Spleen (tissue), 11 donors: ENCODE measurements at regions not wholly inside any gene's neighbourhood (a gene's known extent, or its start where the extent isn't known, plus 50 kb on each side); places are given as distances from the start of the nearest gene placed in this dataset.

Experiments
- DNase-seq: peaks from one replicate; pipeline ENCODE4 v3.0.0-alpha.2; 2020
- H3K27ac ChIP-seq, 8 donors: fragments of 200-600 bp; sonication (generic) in 7 of 8; 1 replicate in 4 of 8; 2 replicates in 4 of 8; pipeline versions ENCODE4 v1.5.0 to v1.8.0; 2016 to 2021; ENCODE audit warnings: inconsistent platforms in 4 of 8, mild to moderate bottlenecking in 4 of 8, moderate library complexity in 1 of 8
- H3K27me3 ChIP-seq, 7 donors: fragments of 200-600 bp; sonication (generic) in 6 of 7; replicated peaks in 1 of 7; 1 replicate in 4 of 7; 2 replicates in 3 of 7; pipeline versions ENCODE4 v1.5.0 to v1.8.0; 2016 to 2021; ENCODE audit warnings: inconsistent platforms in 3 of 7, mild to moderate bottlenecking in 1 of 7
- H3K36me3 ChIP-seq, 6 donors: fragments of 200-600 bp; sonication (generic) in 5 of 6; 1 replicate in 4 of 6; 2 replicates in 2 of 6; pipeline versions ENCODE4 v1.5.0 to v1.8.0; 2016 to 2021; ENCODE audit warnings: inconsistent platforms in 2 of 6
- H3K4me1 ChIP-seq, 6 donors: fragments of 200-600 bp; sonication (generic) in 5 of 6; 1 replicate in 3 of 6; 2 replicates in 3 of 6; pipeline versions ENCODE4 v1.5.0 to v1.8.0; 2016 to 2021; ENCODE audit warnings: inconsistent platforms in 3 of 6
- H3K4me3 ChIP-seq, 8 donors: fragments of 200-600 bp; sonication (generic) in 7 of 8; 1 replicate in 4 of 8; 2 replicates in 4 of 8; pipeline versions ENCODE4 v1.5.0 to v1.8.0; 2016 to 2021; ENCODE audit warnings: inconsistent platforms in 4 of 8, mild to moderate bottlenecking in 4 of 8, moderate library complexity in 2 of 8
- H3K9me3 ChIP-seq, 8 donors: fragments of 200-600 bp; sonication (generic) in 7 of 8; 1 replicate in 4 of 8; 2 replicates in 4 of 8; pipeline versions ENCODE4 v1.5.0 to v1.8.0; 2016 to 2021; ENCODE audit warnings: inconsistent platforms in 4 of 8
- POLR2A ChIP-seq, 3 donors: fragments of 450-650 bp; IDR thresholded peaks; one replicate each; pipeline ENCODE4 v1.5.1; 2017; ENCODE audit warnings: antibody characterized with exemption in 3 of 3, mild to moderate bottlenecking in 1 of 3
- POLR2AphosphoS5 ChIP-seq, 3 donors: sonication (generic); formaldehyde crosslinking; IDR thresholded peaks; one replicate each; pipeline ENCODE4 v1.5.1; 2017; ENCODE audit warnings: antibody characterized with exemption in 3 of 3
- WGBS, 5 donors: extraction: QIAGEN DNeasy Blood & Tissue Kit in 3 of 5; methylation state at CpG; one replicate each; pipeline versions ENCODE4 v1.1.5 to v1.1.7; 2013 to 2018; 5-methylcytosine and 5-hydroxymethylcytosine counted together
- intact Hi-C: fragments of 100-400 bp; cut with DNase I; formaldehyde crosslinking; loops from one replicate; pipeline ENCODE4 v1.15.0; 2023; ENCODE audit warnings: low total_unique reads
- TF ChIP-seq, protein P1 (sequence below), 11 experiments: fragments of 200-600 bp in 7 of 11; fragments of 450-650 bp in 4 of 11; sonication (generic) in 4 of 11; IDR thresholded peaks in 8 of 11; conservative IDR thresholded peaks in 3 of 11; 1 replicate in 7 of 11; 2 replicates in 4 of 11; pipeline versions ENCODE4 v1.4.0 to v1.8.0; 2016 to 2021; ENCODE audit warnings: antibody characterized with exemption in 11 of 11, inconsistent platforms in 4 of 11, mild to moderate bottlenecking in 1 of 11
- donor health status: healthy with polysubstance abuse.
- donor health status: DM: no; HTN: no; CAD: no; lungs with moderate emphysema.
- donor health status: DM: no; HTN: no; CAD: no.
- donor health status: Bipolar disorder and iron deficiency.
- donor health status: healthy.
- donor health status: DM: no; HTN: no; CAD: no.
- donor health status: DM: yes; HTN: yes; CAD: no.

- peaks cover 0 to 5% (median 0%) of the 10 kb centered on the region in 7 donors for H3K27me3 ChIP-seq
- TF ChIP-seq POLR2AphosphoS5 (IDR thresholded peaks at IDR 0.05) = no peak
- TF ChIP-seq POLR2A (IDR thresholded peaks at IDR 0.05) = no peak
- TF ChIP-seq, protein P1, sequence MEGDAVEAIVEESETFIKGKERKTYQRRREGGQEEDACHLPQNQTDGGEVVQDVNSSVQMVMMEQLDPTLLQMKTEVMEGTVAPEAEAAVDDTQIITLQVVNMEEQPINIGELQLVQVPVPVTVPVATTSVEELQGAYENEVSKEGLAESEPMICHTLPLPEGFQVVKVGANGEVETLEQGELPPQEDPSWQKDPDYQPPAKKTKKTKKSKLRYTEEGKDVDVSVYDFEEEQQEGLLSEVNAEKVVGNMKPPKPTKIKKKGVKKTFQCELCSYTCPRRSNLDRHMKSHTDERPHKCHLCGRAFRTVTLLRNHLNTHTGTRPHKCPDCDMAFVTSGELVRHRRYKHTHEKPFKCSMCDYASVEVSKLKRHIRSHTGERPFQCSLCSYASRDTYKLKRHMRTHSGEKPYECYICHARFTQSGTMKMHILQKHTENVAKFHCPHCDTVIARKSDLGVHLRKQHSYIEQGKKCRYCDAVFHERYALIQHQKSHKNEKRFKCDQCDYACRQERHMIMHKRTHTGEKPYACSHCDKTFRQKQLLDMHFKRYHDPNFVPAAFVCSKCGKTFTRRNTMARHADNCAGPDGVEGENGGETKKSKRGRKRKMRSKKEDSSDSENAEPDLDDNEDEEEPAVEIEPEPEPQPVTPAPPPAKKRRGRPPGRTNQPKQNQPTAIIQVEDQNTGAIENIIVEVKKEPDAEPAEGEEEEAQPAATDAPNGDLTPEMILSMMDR (IDR thresholded peaks at IDR 0.05 in 8 of 11, conservative IDR thresholded peaks at IDR 0.05 in 3 of 11) = no peak
- H3K27ac ChIP-seq = no peak overlapping the region
- intact Hi-C loops = no loop called here
- H3K36me3 ChIP-seq = no peaks in the 10 kb centered on the region
- DNase-seq = no peak
- H3K4me1 ChIP-seq = peaks cover 0 to 6% (median 0%) of the 10 kb centered on the region in 6 donors
- WGBS, 5 donors = 95 to 100% (median 100%) methylated on average over 1 of the region's 1 CpG
- H3K4me3 ChIP-seq = no peak overlapping the region
- no peaks in the 10 kb centered on the region for H3K9me3 ChIP-seq
Measured at GRCh38 chr12:77237896-77238295, 172.5 kb upstream of the E2F7 start.

DNA sequence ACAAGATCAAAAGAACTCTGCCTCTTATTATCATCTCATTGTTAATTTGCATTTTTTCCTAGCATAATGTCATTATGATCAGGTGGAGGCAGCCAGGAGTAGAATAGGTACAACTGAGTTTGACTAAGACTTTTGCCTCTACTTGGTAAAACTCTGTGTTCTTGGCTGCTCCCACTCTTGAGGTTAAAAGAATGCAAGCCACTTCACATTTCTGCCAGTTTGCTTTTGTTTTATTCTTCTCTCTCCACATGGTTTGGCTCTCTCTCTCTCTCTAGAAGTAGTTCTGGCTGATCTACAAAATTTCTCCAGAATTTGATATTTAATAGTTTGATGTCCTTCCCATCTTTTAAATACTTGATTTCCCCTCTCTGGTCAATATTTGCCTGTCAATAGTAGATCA, 170.7 kb upstream of the E2F7 start:
- Histone ChIP-seq H3K9me3 (no peaks in the 10 kb centered on the region), H3K4me3 (no peak overlapping the region), H3K36me3 (no peaks in the 10 kb centered on the region), H3K27me3 (peaks cover 0 to 7% (median 0%) of the 10 kb centered on the region in 7 donors), H3K27ac (no peak overlapping the region), H3K4me1 (peaks cover 0 to 12% (median 4%) of the 10 kb centered on the region in 6 donors)
- TF ChIP-seq, protein P1 (IDR thresholded peaks at IDR 0.05 in 8 of 11, conservative IDR thresholded peaks at IDR 0.05 in 3 of 11) = no peak
- TF ChIP-seq POLR2AphosphoS5 (IDR thresholded peaks at IDR 0.05) (no peak), POLR2A (IDR thresholded peaks at IDR 0.05) (no peak)
- DNase-seq = no peak
- intact Hi-C loops = no loop called here

GRCh38 chr12:77232045-77232444, 166.7 kb upstream of the E2F7 start:
- H3K27me3 ChIP-seq = peaks cover 0 to 20% (median 0%) of the 10 kb centered on the region in 7 donors
- H3K27ac ChIP-seq = peak overlapping the region in 6 of 8 donors; percentile 5 to 42 (median 13)
- H3K4me1 ChIP-seq = peaks cover 0 to 16% (median 6%) of the 10 kb centered on the region in 6 donors
- intact Hi-C loops = no loop called here
- H3K4me3 ChIP-seq = no peak overlapping the region
- no peaks in the 10 kb centered on the region for H3K36me3 ChIP-seq
- H3K9me3 ChIP-seq = no peaks in the 10 kb centered on the region
- TF ChIP-seq, protein P1 (IDR thresholded peaks at IDR 0.05 in 8 of 11, conservative IDR thresholded peaks at IDR 0.05 in 3 of 11) = no peak
- TF ChIP-seq POLR2AphosphoS5 (IDR thresholded peaks at IDR 0.05) (no peak), POLR2A (IDR thresholded peaks at IDR 0.05) (no peak)
- 54 to 94% (median 66%) methylated on average over 1 of the region's 1 CpG for WGBS, 5 donors
- DNase-seq = no peak

DNA sequence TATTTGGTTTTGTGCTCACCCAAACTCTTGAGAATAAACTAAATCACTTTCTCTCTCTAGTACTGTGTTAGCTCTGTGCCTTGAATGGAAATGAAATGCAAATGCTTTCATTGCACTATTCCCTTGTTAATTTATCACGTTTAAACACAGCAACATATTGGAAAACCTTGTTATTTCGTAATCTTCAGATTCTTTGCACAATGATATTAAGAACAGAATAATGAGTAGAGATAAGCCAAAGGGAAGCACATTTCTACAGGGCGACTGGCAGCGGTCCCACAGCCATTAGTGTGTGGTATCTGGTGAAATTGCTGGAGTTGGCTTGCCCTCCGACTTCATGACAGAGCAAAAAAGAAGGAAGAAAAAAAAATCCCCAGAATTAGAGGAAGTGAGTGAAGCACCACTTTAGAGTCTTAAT, 166.1 kb upstream of the E2F7 start:
- Histone ChIP-seq H3K36me3 (no peaks in the 10 kb centered on the region), H3K4me1 (peaks cover 0 to 16% (median 6%) of the 10 kb centered on the region in 6 donors), H3K4me3 (no peak overlapping the region), H3K27me3 (peaks cover 0 to 20% (median 0%) of the 10 kb centered on the region in 7 donors), H3K27ac (peak overlapping the region in 5 of 8 donors; percentile 9 to 42 (median 14)), H3K9me3 (no peaks in the 10 kb centered on the region)
- intact Hi-C loops = no loop called here
- DNase-seq = no peak
- TF ChIP-seq POLR2A (IDR thresholded peaks at IDR 0.05) = no peak
- TF ChIP-seq, protein P1 (IDR thresholded peaks at IDR 0.05 in 8 of 11, conservative IDR thresholded peaks at IDR 0.05 in 3 of 11) = no peak
- WGBS, 5 donors = 5 to 7% (median 7%) methylated on average over 5 of the region's 5 CpGs
